Middle frontal gyrus (tissue), 1 donor: ENCODE measurements at regions not wholly inside any gene's neighbourhood (a gene's known extent, or its start where the extent isn't known, plus 50 kb on each side); places are given as distances from the start of the nearest gene placed in this dataset.

Experiments used
- DNase-seq: peaks from one replicate; pipeline ENCODE4 v3.0.0-alpha.2; 2015; ENCODE audit warnings: low spot score; ENCODE audit errors: extremely low spot score

DNA sequence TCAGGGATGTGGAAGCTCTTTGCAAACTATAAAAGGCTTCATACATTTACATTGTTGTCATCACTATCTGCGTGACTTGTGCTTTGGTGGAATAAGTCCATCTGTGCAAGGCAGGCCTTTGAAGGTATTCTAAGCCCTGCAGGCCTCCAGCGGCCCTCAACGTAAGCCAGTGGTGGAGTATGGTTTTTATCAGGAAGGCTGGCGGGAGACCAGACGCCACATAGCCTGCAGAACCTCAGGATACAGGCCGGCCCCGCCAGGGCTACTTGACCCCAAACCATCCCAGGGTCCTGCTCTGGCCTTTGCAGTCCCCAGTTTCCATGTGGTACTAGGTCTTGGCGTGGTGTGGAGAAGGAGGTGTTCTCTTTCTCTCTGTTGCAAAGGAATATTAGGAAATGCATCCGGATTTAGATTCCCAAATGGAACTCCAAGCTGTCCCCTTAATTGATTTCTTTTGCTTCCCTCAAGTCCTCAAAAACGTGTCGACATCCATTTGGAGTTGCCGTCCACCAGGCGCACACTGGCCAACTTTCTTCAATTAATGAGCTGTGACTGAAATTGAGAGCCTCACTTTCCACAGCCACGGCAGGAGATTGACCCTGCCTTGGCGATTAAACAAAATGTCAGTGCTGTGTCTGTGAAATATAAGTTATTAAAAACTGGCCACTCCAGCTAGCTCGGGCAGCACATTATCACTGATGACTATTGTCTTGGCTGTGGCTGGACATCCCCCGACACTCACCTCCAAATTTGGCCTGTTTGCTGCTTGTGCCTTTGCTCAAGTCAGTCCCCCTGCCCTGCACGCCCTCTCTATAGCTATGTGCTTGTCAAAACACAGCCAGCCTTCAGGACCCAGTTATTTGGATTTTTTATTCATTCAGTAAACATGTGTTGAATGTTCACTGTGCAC, 239.8 kb upstream of the TLE3 start:
- no peak for DNase-seq

DNA sequence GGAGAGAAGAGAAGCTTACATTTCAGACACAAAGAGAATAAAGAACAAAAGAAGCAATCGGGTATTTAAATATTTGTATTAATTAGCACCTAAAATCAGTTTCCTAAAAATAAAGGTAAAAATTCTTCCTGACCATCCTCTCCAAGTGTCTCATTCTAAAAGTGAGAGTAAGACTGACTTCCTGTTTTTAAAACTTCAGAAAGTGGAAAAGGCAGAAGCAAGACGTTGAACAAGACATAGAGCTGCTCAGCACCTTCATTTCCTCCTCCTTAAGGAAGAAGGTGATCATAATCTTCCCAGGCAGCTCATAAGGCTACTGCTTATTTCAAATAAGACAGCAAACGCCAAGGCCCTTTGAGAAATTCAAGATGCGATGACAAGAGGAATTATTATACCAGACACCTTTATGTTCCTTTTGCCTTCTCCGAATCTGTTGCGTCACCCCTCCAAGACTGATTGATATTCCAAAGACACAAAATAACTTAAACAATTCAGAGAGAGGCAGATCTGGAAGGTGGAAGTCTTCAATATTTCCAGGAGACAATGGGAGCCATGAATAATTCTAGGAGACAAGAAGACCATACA, 238.8 kb upstream of the TLE3 start:
- DNase-seq = no peak

DNA sequence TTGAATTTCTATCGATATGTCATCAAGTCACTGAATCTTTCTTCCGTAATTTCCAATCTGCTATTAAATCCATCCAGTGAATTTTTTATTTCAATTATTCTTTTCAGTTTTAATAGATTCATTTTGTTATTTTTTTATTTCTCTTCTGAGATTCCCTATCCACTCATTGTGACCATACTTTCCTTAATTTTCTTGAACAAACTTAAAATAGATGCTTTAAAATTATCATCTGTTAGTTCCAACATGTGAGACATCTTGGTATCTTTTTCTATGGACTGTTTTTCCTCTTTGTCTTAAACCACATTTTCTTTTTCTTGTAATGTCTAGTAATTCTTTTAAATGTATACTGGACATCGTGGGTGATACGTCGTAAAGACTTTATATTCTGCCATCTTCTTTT, 236.6 kb upstream of the TLE3 start:
- DNase-seq = no peak

DNA sequence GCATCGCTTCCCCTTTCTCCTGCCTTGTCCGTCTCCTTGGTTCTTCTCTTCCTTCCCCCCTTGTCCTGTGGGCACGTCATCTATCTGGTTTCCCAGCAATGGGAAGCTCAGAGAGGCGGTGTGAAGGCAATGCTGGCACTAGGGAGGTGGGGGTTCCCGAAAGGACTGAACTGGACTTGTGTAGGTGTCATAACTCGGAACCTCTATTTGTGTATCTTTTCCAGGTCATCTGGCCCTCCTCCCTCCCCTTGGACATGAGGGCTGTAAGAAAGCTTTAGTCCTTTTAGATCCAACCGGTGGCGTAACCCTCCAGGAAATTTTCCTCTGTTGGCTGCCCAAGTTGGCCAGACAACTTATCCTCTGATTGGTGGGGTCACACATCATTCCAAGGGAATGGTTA, 231.5 kb upstream of the TLE3 start:
- DNase-seq = no peak

DNA sequence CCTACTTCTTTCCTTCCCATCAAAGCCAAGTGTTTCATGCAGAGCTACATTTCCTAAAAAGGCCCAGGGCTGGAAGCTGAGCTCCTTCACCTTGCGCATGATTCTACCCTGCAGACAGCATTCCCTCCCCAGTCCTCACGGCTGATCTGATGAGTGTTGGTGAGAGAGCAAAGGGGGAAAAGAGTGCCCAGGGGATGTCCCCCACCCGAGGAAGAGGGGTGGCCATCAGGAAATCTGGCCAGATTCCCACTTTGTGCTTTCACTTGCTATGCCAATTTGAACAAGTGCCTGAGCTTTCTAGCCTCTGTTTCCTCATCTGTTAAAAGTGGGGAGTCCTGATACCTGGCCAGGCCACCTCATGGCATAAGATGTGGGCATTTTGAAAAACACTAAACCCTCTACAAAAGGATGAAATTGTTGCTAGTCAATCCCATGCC, 231.0 kb upstream of the TLE3 start:
- DNase-seq = no peak

DNA sequence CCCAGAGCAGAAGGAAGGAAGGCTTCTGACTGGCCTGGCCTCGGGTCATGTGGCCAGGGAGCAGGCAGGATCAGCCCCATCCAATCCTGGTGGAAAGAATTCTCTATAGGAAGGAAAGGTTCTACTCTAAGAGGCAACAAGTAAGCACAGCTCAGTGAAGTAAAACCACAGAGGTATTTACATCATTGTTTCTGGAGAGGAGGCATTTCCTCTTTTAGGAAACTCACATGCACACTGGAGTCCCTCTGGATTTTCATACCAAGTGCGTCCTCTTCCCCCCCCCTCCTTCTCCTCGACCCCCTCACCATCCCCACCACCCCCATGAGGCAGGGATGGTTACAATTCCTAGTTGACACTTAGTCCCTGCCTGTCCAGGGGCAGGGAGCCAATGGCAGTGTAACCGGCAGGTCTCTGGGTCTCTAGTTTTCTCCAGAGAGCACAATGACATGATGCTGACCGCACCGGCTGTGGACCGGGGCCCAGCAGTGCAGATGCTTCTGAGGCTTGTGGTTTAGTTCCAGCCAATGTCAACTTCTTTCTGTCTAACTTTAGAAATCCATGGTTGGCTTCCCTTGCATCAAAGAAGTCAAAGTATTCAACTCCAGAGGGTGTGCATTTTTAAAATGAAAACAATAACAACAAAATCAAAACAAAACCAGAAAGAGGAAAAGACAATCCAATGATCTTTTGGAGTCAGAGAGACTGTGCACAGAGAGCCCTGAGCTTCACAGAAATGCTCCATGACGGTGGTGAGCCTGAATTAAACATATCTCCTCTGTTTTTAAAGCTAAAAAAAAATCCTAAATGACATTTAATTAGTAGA, 230.3 kb upstream of the TLE3 start:
- DNase-seq = no peak

DNA sequence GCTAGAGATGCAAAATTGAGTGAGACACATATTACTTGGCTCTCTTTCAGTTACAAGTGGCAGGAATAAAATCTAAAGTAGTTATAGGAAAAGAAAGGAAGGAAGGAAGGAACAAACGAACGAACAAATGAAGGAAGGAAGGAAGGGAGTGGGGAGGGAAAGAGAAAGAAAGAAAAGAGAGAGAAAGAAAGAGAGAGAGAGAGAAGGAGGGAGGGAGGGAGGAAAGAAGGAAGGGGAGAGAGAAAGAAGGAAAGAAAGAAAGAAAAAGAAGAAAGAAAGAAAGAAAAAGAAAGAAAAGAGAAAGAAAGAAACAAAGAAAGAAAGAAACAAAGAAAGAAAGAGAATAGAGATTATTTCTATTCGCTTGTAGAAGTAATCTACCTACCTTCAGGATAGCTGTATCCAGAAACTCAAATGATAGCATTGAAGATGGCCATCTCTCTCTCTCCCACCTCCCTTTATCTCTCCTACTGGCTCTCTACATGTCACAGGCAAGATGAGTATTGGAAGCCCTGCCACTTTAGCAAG, 229.7 kb upstream of the TLE3 start:
- no peak for DNase-seq

DNA sequence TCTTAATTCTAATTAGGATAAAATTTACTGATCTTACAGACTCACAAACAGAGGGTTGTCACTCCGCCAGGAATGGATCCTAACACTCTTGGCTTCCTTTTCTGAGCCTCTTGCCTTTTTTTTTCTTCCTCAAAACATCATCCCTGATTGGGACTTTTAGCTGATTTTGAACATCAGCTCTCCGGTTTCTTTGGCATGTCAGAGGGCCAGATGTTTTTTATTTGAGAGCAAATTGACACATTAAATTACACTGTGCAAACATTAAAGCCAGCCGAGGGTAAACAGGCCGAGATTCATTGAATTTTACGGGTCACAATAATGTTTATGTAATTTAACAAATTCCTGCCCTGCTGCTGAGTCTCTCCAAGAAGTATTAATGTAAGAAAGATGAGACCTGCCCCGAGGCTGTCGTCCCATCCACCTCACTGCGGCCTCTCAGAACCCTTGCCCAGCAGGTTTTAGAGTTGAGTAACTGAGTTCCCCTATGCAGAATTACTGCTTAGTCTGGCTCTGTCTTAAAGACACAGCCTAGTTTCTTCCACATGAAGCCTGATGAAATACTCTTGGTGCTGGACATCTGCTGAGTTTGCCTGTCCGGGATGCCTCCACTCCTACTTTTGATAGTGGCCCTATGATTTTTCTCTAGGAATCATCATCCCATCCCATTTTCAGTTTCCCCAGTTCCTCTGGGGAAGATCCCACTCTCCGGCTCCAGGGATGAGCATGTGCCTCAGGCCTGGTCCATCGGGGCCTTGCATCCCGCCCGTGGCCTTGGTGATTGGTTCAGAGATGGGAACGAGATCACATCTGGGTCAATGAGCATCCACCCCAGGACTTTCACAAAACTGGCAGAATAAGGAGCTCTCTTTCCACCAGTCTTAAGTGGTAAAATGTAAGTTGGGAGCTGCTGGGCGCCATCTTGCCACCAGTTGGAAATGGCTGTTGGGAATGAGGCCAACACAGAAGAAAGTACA, 226.6 kb upstream of the TLE3 start:
- DNase-seq = no peak

DNA sequence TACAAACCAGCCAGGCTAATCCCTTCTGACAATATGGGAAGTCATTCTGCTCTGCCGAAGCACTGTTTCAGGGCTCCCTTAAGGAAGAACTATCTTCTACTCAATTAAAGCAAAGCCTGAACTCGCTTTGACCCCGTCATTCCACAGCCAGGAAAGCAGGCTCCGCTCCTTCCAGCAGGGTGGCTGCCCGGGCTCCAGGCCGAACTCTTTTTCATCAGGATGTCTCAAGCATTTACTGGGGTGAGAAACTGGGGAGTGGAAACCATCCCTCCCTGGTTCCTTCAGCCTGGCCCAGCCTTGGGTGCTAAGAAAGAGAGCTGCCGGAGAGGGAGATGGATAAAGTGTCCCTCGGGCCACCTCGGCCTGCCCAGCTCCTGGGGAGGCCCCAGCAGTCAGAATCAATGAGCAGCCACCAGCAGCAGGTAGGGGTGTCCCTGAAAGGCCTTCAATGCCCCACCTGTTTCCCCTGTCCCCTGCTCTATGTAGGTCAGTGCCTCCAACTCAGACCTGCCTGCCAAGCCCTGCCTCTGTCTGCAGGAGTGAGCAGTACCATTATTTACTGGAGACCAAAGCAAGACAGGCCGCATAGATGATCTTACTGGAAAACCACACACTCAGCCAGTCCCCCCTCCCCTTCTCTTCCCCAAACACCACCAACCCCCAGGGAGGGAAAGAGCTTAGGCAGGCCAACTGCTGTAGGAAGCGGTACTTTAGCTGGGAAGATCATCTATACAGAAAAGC, 225.6 kb upstream of the TLE3 start:
- DNase-seq = no peak

DNA sequence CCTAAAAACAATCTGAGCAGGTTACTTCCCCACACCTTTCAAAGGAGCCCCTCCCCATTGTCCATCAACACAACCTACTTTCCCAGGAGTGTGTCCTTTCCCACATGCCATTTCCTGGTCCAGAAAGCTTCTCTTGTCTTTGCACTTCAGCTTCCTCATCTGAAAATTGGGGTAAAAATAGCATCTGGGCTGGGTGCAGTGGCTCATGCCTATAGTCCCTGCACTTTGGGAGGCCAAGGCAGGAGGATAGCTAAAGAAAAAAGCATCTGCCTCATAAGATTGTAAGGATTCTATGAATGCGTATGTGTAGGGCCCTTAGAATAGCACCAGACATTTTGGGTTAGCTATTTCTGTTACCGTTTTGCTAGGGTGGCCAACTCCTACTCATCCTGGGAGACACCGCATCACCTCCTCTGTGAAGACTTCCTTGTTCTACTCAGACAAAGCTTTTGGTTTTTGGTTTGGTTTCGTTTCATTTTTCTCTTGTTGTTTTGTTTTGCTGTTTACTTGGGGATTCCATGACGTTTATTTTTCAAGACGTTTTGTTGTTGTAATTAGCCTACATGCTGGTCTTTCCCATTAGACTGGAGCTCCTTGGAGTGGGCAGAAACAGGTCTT, 224.4 kb upstream of the TLE3 start:
- no peak for DNase-seq

DNA sequence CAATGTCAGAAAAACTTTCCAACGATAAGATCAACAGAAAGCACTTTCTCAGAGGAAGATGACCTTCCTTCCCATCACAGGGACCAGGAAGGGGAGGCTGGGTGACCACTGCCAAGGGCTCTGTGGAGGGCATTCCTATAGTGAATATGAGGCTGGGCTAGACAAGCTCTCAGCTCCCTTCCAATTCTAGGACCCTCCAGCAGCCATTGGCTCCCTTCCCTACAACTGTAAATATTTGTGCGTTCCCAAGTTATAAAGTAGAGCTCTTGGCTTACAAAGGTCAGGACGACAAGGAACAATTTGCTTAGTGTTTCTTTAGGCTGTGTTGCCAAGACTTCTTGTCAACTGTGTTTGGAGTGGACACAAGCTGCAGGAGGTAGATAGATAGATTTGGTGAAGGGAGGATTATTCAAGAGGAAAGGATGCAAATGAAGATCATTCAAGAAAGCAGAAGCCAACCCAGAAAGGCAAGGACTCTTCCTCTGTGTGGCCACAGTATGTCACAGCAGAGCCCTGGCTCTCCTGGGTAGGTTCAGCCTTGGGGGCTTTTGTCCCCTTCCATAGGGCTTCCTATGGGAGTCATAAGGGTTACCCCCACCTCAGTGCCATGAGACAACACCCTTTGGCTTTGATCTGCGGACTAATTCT, 223.6 kb upstream of the TLE3 start:
- DNase-seq = no peak

DNA sequence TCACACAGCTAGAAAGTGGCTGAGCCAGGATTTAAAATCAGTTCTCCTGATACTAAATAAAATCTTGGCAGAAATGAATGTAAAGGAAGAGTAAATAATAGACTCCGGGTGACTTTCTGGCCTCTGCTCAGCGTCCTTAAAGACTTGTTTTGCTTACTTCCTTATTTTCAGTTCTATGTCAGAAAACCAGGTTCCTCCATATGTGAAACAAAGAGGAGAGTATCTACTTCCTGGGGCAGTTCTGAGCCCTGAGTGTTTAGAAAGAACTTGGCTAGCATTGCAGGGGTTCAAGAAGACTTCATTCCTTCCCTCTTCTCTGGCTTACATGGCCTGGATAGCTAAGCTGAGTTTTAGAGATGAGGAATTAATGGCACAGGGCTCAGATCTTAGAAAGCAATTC, 222.8 kb upstream of the TLE3 start:
- no peak for DNase-seq

DNA sequence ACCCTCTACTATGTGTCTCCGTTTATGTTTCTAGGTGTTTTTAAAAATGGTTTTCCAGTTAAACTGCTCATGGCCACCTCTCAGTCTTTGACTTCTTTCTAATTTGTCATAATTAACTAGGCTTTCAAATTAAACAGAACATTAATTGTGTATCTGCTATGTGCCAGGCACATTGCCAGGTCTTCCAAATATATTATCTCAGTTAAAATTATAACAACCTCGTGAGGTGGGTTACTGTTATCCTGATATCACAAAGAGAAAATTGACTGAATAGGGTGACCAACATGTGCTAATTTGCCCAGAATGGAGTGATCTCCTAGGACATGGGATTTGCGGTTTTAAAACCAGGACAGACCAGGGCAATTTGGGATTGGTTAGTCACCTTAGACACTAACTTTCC, 222.4 kb upstream of the TLE3 start:
- DNase-seq = no peak

DNA sequence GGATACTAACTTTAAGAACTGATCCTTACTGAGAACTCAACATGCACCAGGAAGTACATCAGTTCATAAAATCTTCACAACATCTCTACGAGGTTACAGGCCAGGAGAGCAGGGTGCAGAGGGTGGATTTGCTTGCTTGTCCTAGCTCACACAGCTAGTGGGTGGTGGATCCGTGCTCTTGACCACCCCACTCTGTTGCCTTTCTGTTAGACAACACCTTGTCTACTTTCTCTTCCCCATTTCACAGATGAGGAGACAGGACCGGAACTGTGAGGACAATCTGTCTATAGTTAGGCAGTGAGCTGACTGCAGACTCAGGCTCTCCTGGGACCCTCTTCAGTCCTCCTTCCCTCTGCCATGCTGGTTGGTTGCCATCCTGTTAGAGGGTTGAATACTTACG, 221.7 kb upstream of the TLE3 start:
- DNase-seq = no peak

DNA sequence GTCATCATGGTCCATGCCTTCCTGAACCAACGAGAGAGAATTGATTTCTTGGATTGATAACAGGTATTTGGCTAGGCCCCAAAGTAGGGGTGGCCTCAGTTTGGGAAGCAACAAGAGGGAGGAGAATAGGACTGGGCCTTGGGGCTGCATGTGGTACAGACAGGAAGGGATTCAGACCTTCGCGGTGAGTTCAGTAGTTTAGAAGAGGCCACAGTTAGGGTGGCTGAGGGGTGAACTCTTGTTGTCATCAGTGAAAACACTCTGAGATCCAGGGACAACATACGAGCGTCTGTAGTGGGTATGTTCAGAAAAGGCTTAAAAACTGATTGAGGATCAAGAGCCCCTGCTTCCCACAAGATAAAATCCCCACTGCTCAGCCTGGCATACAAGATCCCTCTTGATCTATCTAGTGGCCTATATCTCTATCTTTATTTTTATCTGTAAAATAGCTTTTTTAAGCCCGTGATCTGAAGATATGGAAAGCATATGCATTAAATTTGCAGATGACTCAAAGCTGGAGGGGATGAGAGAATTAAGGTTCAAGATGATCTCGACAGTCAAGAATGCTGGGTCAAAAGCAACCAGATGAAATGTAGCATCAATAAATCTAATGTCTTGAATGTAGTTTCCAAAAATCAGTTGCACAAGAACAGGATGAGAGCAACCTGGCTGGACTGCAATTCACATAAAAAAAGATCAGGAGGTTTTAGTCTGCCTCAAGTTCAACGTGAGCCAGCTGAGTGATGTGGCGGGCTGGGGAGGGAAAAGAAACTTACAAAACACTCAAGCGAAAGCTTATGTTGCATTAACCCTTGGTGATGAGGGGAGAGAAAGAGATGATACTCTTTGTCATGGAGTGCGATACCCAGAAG, 221.1 kb upstream of the TLE3 start:
- DNase-seq = no peak

DNA sequence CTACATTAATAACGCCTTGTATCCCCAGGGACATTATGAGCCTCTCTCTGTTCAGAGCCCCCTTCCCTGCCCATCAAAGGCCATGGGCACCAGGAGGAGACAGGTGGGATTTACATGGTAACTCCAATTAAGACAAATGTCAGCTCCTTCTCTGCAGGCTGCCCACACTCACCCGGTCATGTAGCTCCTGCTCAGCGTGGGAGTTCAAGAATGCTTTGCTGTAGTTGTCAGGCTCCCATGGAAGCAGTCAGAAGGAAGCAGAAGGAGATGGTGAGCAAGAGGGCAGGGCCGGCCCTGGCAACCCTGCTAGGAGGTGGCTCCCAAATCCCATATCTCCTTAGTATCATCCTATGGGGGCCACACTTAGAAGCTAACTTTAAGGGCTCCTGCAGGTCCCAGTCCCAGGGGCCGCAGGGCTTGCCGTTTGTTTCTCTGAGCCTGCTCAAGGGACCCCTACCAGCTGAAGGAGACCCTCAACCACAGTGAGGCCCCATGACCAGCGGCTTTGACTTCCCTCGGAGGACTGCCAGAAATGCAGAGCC, 218.4 kb upstream of the TLE3 start:
- DNase-seq = no peak

DNA sequence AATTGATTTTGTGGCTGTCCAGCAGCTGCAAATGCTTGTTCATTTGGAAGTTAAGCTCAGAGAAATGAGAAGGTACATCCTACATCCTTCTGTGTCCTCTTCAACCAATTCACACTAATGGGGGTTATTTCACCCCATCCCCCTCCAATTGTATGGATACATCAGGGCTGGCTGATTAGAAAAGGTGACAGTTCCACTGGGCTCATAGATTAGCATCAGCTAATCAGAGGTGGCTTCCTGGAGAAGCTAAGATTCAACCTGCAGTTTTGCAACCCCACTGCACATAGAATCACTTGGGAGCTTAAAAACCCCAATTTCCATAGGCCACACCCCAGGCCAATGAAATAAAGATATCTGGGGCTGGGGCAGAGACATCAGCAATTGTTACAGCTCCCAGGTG, 217.7 kb upstream of the TLE3 start:
- no peak for DNase-seq

DNA sequence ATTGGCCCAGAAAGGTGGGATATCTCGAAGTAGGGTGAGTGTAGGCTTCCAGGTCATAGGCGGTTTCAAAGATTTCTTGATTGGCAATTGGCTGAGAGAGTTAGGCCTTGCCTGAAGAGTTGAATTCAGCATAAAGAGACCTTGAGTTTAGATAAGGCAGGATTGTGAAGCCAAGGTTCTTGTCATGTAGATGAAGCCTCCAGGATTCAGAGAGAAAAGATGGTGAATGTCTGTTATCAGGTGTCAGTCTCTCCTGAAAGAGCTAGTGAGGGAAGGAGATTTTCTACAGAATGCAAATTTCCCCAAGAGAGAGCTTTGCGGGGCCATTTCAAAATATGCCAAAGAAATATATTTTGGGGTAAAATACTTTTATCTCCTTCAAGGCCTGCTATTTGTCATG, 217.0 kb upstream of the TLE3 start:
- no peak for DNase-seq
